ENCODE measurements at regions not wholly inside any gene's neighbourhood (a gene's known extent, or its start where the extent isn't known, plus 50 kb on each side); places are given as distances from the start of the nearest gene placed in this dataset.

DNA sequence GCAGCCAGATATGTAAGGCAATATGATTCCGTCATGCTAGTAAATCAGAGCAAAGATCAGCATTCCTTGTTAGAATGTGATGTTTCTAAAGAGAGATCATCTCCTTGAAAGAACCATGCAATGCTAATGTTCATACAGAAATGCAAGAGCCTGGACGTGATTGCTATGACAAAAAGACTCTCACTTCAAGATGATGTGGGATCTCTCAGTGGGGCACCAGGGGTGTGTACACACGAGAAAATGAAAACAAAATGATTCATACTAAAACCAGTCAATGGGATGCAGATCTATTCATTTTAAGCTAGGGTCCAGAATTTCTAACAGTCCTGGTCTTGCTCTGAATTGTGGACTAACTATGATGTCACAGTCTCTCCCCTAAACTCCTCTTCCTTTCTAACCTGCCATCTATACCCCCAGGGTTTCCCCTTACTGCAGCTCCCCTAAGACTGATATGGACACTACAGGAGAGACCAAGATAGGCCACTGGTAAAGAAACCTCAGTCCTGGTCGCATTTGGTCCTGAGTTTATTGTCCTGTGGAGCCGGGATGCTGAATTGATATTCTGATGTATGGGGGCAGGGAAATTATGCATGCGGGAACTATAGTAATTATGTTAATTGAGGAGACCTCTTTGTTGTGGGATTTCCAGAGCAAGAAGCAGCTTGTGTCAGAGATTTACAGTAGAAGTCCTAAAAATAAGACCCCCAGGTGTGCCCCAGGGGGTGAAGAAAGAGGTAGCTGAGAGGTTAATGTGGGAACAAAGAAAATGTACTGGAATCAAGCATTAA, 179.0 kb downstream of the PMP22 start:
- ChIA-PET CTCF (no interaction called here), POLR2A (no interaction called here)
- H3K27me3 Mint-ChIP-seq (ENCODE audit: insufficient read depth, unreplicated experiment): peaks cover 7% of the 10 kb centered on the region
- no peak overlapping the region for H3K4me3 Mint-ChIP-seq (ENCODE audit: unreplicated experiment)
- H3K27ac Mint-ChIP-seq (ENCODE audit: unreplicated experiment): no peak overlapping the region
- BruUV-seq (replicated peaks): no TSS peak
- Histone ChIP-seq H3K4me1 (no peaks in the 10 kb centered on the region), H3K4me3 (ENCODE audit: low read depth, low read length) (no peak overlapping the region), H3K36me3 (ENCODE audit: control insufficient read depth, insufficient read depth, low read length) (no peaks in the 10 kb centered on the region), H3K27me3 (replicated peaks; ENCODE audit: control insufficient read depth, insufficient read depth, low read length) (no peaks in the 10 kb centered on the region), H3K9me3 (no peaks in the 10 kb centered on the region)
- intact Hi-C loops (cut with micrococcal nuclease; ENCODE audit: unreplicated experiment): no loop called here
- TF ChIP-seq, protein P1, sequence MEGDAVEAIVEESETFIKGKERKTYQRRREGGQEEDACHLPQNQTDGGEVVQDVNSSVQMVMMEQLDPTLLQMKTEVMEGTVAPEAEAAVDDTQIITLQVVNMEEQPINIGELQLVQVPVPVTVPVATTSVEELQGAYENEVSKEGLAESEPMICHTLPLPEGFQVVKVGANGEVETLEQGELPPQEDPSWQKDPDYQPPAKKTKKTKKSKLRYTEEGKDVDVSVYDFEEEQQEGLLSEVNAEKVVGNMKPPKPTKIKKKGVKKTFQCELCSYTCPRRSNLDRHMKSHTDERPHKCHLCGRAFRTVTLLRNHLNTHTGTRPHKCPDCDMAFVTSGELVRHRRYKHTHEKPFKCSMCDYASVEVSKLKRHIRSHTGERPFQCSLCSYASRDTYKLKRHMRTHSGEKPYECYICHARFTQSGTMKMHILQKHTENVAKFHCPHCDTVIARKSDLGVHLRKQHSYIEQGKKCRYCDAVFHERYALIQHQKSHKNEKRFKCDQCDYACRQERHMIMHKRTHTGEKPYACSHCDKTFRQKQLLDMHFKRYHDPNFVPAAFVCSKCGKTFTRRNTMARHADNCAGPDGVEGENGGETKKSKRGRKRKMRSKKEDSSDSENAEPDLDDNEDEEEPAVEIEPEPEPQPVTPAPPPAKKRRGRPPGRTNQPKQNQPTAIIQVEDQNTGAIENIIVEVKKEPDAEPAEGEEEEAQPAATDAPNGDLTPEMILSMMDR (IDR thresholded peaks at IDR 0.05; ENCODE audit: insufficient read depth in 1 of 2, low read depth in 1 of 2, low read length in 1 of 2, severe bottlenecking in 1 of 2, unreplicated experiment in 1 of 2): no peak
- no peaks in the 10 kb centered on the region for H3K4me1 Mint-ChIP-seq (ENCODE audit: low read depth, unreplicated experiment)
- H3K36me3 Mint-ChIP-seq (ENCODE audit: insufficient read depth, unreplicated experiment): no peaks in the 10 kb centered on the region
- no peak for DNase-seq
- no peaks in the 10 kb centered on the region for H3K9me3 Mint-ChIP-seq (ENCODE audit: unreplicated experiment)

DNA sequence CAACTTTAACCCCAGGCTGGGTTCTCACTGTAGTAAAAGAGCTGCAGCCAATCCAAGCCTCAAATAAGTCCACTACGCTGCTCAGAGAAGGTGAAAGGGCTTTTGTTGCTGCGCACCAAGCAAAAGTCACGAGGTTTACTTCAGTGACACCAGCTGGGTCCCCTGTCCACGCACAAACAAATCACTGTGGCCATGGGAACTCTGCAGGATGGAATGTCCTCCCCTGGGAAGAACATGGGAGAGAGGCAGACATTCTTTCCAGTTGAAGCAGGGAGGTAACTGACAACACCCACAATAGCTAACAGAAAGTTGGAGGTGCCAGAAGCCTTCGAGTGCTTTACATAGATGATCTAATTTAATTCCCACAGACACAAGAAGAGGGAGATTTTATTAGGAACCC, 181.9 kb downstream of the PMP22 start:
- intact Hi-C loops (cut with micrococcal nuclease; ENCODE audit: unreplicated experiment): no loop called here
- no peak overlapping the region for H3K4me3 ChIP-seq (ENCODE audit: low read depth, low read length)
- H3K27me3 ChIP-seq (replicated peaks; ENCODE audit: control insufficient read depth, insufficient read depth, low read length): no peaks in the 10 kb centered on the region
- H3K36me3 Mint-ChIP-seq (ENCODE audit: insufficient read depth, unreplicated experiment): no peaks in the 10 kb centered on the region
- TF ChIP-seq, protein P1 (IDR thresholded peaks at IDR 0.05; ENCODE audit: insufficient read depth in 1 of 2, low read depth in 1 of 2, low read length in 1 of 2, severe bottlenecking in 1 of 2, unreplicated experiment in 1 of 2): no peak
- no peaks in the 10 kb centered on the region for H3K36me3 ChIP-seq (ENCODE audit: control insufficient read depth, insufficient read depth, low read length)
- POLR2A ChIA-PET: no interaction called here
- no TSS peak for BruUV-seq (replicated peaks)
- H3K9me3 Mint-ChIP-seq (ENCODE audit: unreplicated experiment): no peaks in the 10 kb centered on the region
- no peaks in the 10 kb centered on the region for H3K9me3 ChIP-seq
- H3K4me1 ChIP-seq: no peaks in the 10 kb centered on the region
- DNase-seq: no peak
- H3K4me3 Mint-ChIP-seq (ENCODE audit: unreplicated experiment): no peak overlapping the region
- no peak overlapping the region for H3K27ac Mint-ChIP-seq (ENCODE audit: unreplicated experiment)
- CTCF ChIA-PET: no interaction called here
- H3K27me3 Mint-ChIP-seq (ENCODE audit: insufficient read depth, unreplicated experiment): peaks cover 18% of the 10 kb centered on the region
- H3K4me1 Mint-ChIP-seq (ENCODE audit: low read depth, unreplicated experiment): no peaks in the 10 kb centered on the region

DNA sequence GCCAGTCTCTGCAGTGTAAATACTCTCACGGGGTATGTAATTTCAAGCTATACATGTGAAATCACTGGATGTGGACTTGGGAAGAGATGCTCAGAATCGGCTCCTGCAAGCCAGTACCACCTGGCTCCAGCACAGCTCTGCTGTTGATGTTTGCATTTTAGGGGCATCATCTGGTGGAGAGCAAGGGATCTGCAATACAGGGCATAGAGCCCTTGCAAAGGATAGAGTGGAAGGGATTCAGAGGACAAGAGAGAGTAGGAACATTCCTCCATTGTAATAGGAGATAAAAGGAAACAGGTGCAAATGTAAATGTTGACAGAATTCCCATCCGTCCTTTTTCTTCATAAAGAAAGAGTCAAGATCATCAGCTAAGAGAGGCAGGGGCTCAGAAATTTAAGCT, 184.1 kb downstream of the PMP22 start:
- no peaks in the 10 kb centered on the region for H3K36me3 ChIP-seq (ENCODE audit: control insufficient read depth, insufficient read depth, low read length)
- no peaks in the 10 kb centered on the region for H3K27me3 ChIP-seq (replicated peaks; ENCODE audit: control insufficient read depth, insufficient read depth, low read length)
- ChIA-PET CTCF (no interaction called here), POLR2A (no interaction called here)
- H3K4me3 Mint-ChIP-seq (ENCODE audit: unreplicated experiment): no peak overlapping the region
- H3K9me3 ChIP-seq: no peaks in the 10 kb centered on the region
- H3K4me3 ChIP-seq (ENCODE audit: low read depth, low read length): no peak overlapping the region
- TF ChIP-seq, protein P1 (IDR thresholded peaks at IDR 0.05; ENCODE audit: insufficient read depth in 1 of 2, low read depth in 1 of 2, low read length in 1 of 2, severe bottlenecking in 1 of 2, unreplicated experiment in 1 of 2): no peak
- no peak overlapping the region for H3K27ac Mint-ChIP-seq (ENCODE audit: unreplicated experiment)
- intact Hi-C loops (cut with micrococcal nuclease; ENCODE audit: unreplicated experiment): no loop called here
- peaks cover 16% of the 10 kb centered on the region for H3K27me3 Mint-ChIP-seq (ENCODE audit: insufficient read depth, unreplicated experiment)
- H3K4me1 ChIP-seq: no peaks in the 10 kb centered on the region
- H3K36me3 Mint-ChIP-seq (ENCODE audit: insufficient read depth, unreplicated experiment): no peaks in the 10 kb centered on the region
- H3K9me3 Mint-ChIP-seq (ENCODE audit: unreplicated experiment): no peaks in the 10 kb centered on the region
- no TSS peak for BruUV-seq (replicated peaks)
- DNase-seq: no peak
- H3K4me1 Mint-ChIP-seq (ENCODE audit: low read depth, unreplicated experiment): no peaks in the 10 kb centered on the region

Data from Caco-2 (cell line).